ENCODE measurements at regions not wholly inside any gene's neighbourhood (a gene's known extent, or its start where the extent isn't known, plus 50 kb on each side); places are given as distances from the start of the nearest gene placed in this dataset.
A peak's percentile ranks its signal among the peaks of the same experiment; 100 is the strongest.
"Not testable (repeated sequence)": the region's sequence is repeated elsewhere in the genome, so short reads cannot be mapped to it uniquely, and the experiment has no call there.

- no peak for ATAC-seq
- intact Hi-C loops (cut with DNase I) = no loop called here
- no peak for DNase-seq (ENCODE audit: low spot score)
Measured at GRCh38 chr1:119249283-119249682, 108.8 kb upstream of the WARS2 start.

- ATAC-seq = no peak
- intact Hi-C loops (cut with DNase I) = no loop called here
Measured at GRCh38 chr1:119250299-119250698, 109.8 kb upstream of the WARS2 start.

GRCh38 chr1:119251751-119252150, 111.3 kb upstream of the WARS2 start:
- ATAC-seq (no peak), DNase-seq (ENCODE audit: low spot score) (no peak)
- intact Hi-C loops (cut with DNase I) = no loop called here

More at GRCh38 chr1:119250299-119250698, 109.8 kb upstream of the WARS2 start:
- no peak for DNase-seq (ENCODE audit: low spot score)

- no peak for DNase-seq (ENCODE audit: low spot score)
- intact Hi-C loops (cut with DNase I) = no loop called here
- no peak for ATAC-seq
Measured at GRCh38 chr1:119253366-119253765, 112.9 kb upstream of the WARS2 start.

GRCh38 chr1:119254067-119254720, 113.7 kb upstream of the WARS2 start:
- intact Hi-C loops (cut with DNase I) = no loop called here
- no peak for DNase-seq (ENCODE audit: low spot score)
- no peak for ATAC-seq

- intact Hi-C loops (cut with DNase I); DNase-seq (ENCODE audit: low spot score); ATAC-seq: not testable (repeated sequence)
Measured at GRCh38 chr1:119256089-119256488, 112.5 kb upstream of the HAO2 start.

- no peak for ATAC-seq
- DNase-seq (ENCODE audit: low spot score) = no peak
- intact Hi-C loops (cut with DNase I) = no loop called here
Measured at GRCh38 chr1:119260506-119260905, 108.1 kb upstream of the HAO2 start.

- ATAC-seq (no peak), DNase-seq (ENCODE audit: low spot score) (no peak)
- intact Hi-C loops (cut with DNase I) = no loop called here
Measured at GRCh38 chr1:119266386-119266785, 102.2 kb upstream of the HAO2 start.

- DNase-seq (ENCODE audit: low spot score) (no peak), ATAC-seq (no peak)
- intact Hi-C loops (cut with DNase I) = no loop called here
Measured at GRCh38 chr1:119266858-119267257, 101.7 kb upstream of the HAO2 start.

GRCh38 chr1:119267288-119267687, 101.3 kb upstream of the HAO2 start:
- ATAC-seq; DNase-seq (ENCODE audit: low spot score); intact Hi-C loops (cut with DNase I): not testable (repeated sequence)

- DNase-seq (ENCODE audit: low spot score) = no peak
- intact Hi-C loops (cut with DNase I) = no loop called here
- no peak for ATAC-seq
Measured at GRCh38 chr1:119268879-119269278, 99.7 kb upstream of the HAO2 start.

- intact Hi-C loops (cut with DNase I) = no loop called here
- DNase-seq (ENCODE audit: low spot score) (peak; percentile 59), ATAC-seq (peak; percentile 71)
Measured at GRCh38 chr1:119275145-119276134, 93.1 kb upstream of the HAO2 start.

- intact Hi-C loops (cut with DNase I) = no loop called here
- no peak for ATAC-seq
- no peak for DNase-seq (ENCODE audit: low spot score)
Measured at GRCh38 chr1:119276558-119276957, 92.0 kb upstream of the HAO2 start.

- DNase-seq (ENCODE audit: low spot score) (no peak), ATAC-seq (peak; percentile 77)
- intact Hi-C loops (cut with DNase I) = no loop called here
Measured at GRCh38 chr1:119279456-119280381, 88.9 kb upstream of the HAO2 start.

- no peak for DNase-seq (ENCODE audit: low spot score)
- peak; percentile 85 for ATAC-seq
- intact Hi-C loops (cut with DNase I) = no loop called here
Measured at GRCh38 chr1:119285482-119285881, 83.1 kb upstream of the HAO2 start.

GRCh38 chr1:119286587-119287181, 81.9 kb upstream of the HAO2 start:
- intact Hi-C loops (cut with DNase I) = no loop called here
- ATAC-seq (peak; percentile 68), DNase-seq (ENCODE audit: low spot score) (no peak)

GRCh38 chr1:119288751-119289150, 79.8 kb upstream of the HAO2 start:
- DNase-seq (ENCODE audit: low spot score) (no peak), ATAC-seq (no peak)
- intact Hi-C loops (cut with DNase I) = no loop called here

- ATAC-seq = no peak
- intact Hi-C loops (cut with DNase I) = no loop called here
- DNase-seq (ENCODE audit: low spot score) = no peak
Measured at GRCh38 chr1:119290297-119290696, 78.3 kb upstream of the HAO2 start.
